KMS-11 (cell line): ENCODE measurements at regions not wholly inside any gene's neighbourhood (a gene's known extent, or its start where the extent isn't known, plus 50 kb on each side); places are given as distances from the start of the nearest gene placed in this dataset.

Experiments
- H2AFZ ChIP-seq: fragments of 200-600 bp; sonication (generic); 2 replicates; pipeline ENCODE4 v1.6.1; 2016; ENCODE audit warnings: antibody characterized with exemption, mixed run types, low read depth
- H3K27ac ChIP-seq: fragments of 200-600 bp; sonication (generic); 2 replicates; pipeline ENCODE4 v1.6.1; 2016; ENCODE audit warnings: mild to moderate bottlenecking, mixed run types
- H3K27me3 ChIP-seq: fragments of 200-600 bp; sonication (generic); 2 replicates; pipeline ENCODE4 v1.6.1; 2017; ENCODE audit warnings: mild to moderate bottlenecking, low read depth, mixed run types, moderate library complexity; ENCODE audit not compliant: insufficient read depth
- H3K36me3 ChIP-seq: fragments of 200-600 bp; sonication (generic); 2 replicates; pipeline ENCODE4 v1.6.1; 2017; ENCODE audit warnings: mild to moderate bottlenecking, mixed run types; ENCODE audit not compliant: insufficient read depth
- H3K4me1 ChIP-seq: fragments of 200-600 bp; sonication (generic); 2 replicates; pipeline ENCODE4 v1.6.1; 2016; ENCODE audit warnings: mild to moderate bottlenecking, low read depth, mixed run types; ENCODE audit not compliant: poor library complexity, severe bottlenecking
- H3K4me2 ChIP-seq: fragments of 200-600 bp; sonication (generic); 2 replicates; pipeline ENCODE4 v1.7.0; 2016; ENCODE audit warnings: mild to moderate bottlenecking, mixed run types
- H3K4me3 ChIP-seq: fragments of 200-600 bp; sonication (generic); IDR thresholded peaks from 2 replicates; pipeline ENCODE4 v1.6.1; 2017; ENCODE audit warnings: low read depth, low read length, mixed read lengths; ENCODE audit not compliant: insufficient read depth
- H3K79me2 ChIP-seq: fragments of 200-600 bp; sonication (generic); 2 replicates; pipeline ENCODE4 v1.6.1; 2016; ENCODE audit warnings: low read depth, mixed run types; ENCODE audit not compliant: insufficient read depth
- H3K9ac ChIP-seq: fragments of 200-600 bp; sonication (generic); 2 replicates; pipeline ENCODE4 v1.6.1; 2016; ENCODE audit warnings: mild to moderate bottlenecking, mixed run types
- H4K20me1 ChIP-seq: fragments of 200-600 bp; sonication (generic); 2 replicates; pipeline ENCODE4 v1.6.1; 2016; ENCODE audit warnings: mild to moderate bottlenecking, mixed run types; ENCODE audit not compliant: insufficient read depth
- CTCF ChIP-seq: fragments of 200-600 bp; sonication (generic); conservative IDR thresholded peaks from 2 replicates; pipeline ENCODE4 v1.6.1; 2017; ENCODE audit warnings: low read depth, mild to moderate bottlenecking, antibody characterized with exemption, low read length, moderate library complexity, mixed read lengths

- Histone ChIP-seq H3K4me2 (no peak overlapping the region), H2AFZ (no peak overlapping the region), H3K4me1 (no peaks in the 10 kb centered on the region), H3K9ac (no peak overlapping the region), H3K4me3 (no peak overlapping the region), H3K27me3 (no peaks in the 10 kb centered on the region), H4K20me1 (no peaks in the 10 kb centered on the region), H3K27ac (no peak overlapping the region), H3K36me3 (no peaks in the 10 kb centered on the region), H3K79me2 (no peaks in the 10 kb centered on the region)
- TF ChIP-seq CTCF, result no peak
Measured at GRCh38 chr16:73730481-73731090, 566.0 kb upstream of the PSMD7 start.

- Histone ChIP-seq H2AFZ (no peak overlapping the region), H3K27me3 (no peaks in the 10 kb centered on the region), H3K27ac (no peak overlapping the region), H3K79me2 (no peaks in the 10 kb centered on the region), H4K20me1 (no peaks in the 10 kb centered on the region), H3K4me1 (no peaks in the 10 kb centered on the region), H3K9ac (no peak overlapping the region), H3K36me3 (no peaks in the 10 kb centered on the region), H3K4me2 (no peak overlapping the region), H3K4me3 (no peak overlapping the region)
- TF ChIP-seq CTCF, result no peak
Measured at GRCh38 chr16:73725156-73725555, 571.5 kb upstream of the PSMD7 start.

- Histone ChIP-seq H2AFZ (no peak overlapping the region), H4K20me1 (no peaks in the 10 kb centered on the region), H3K36me3 (no peaks in the 10 kb centered on the region), H3K4me2 (no peak overlapping the region), H3K79me2 (no peaks in the 10 kb centered on the region), H3K4me1 (no peaks in the 10 kb centered on the region), H3K27me3 (no peaks in the 10 kb centered on the region), H3K9ac (no peak overlapping the region), H3K4me3 (no peak overlapping the region), H3K27ac (no peak overlapping the region)
- no peak for TF ChIP-seq CTCF
Measured at GRCh38 chr16:73724503-73724902, 572.1 kb upstream of the PSMD7 start.

- no peak for TF ChIP-seq CTCF
Measured at GRCh38 chr16:73717266-73717974, 579.2 kb upstream of the PSMD7 start.

More at GRCh38 chr16:73717266-73717974, 579.2 kb upstream of the PSMD7 start:
- no peak overlapping the region for H3K9ac ChIP-seq
- no peaks in the 10 kb centered on the region for H3K79me2 ChIP-seq
- no peak overlapping the region for H3K27ac ChIP-seq
- H4K20me1 ChIP-seq, result no peaks in the 10 kb centered on the region
- H2AFZ ChIP-seq, result no peak overlapping the region
- H3K4me3 ChIP-seq, result no peak overlapping the region
- H3K36me3 ChIP-seq, result no peaks in the 10 kb centered on the region
- H3K27me3 ChIP-seq, result no peaks in the 10 kb centered on the region
- no peaks in the 10 kb centered on the region for H3K4me1 ChIP-seq
- H3K4me2 ChIP-seq, result no peak overlapping the region
